Stimulated activated CD8-positive, alpha-beta memory T cell treated with anti-CD3 and anti-CD28 coated beads, Interleukin-12 subunit alpha, Interleukin-12 subunit beta, amount 100 ng/mL, for 1 hour (primary cell): ENCODE measurements at regions not wholly inside any gene's neighbourhood (a gene's known extent, or its start where the extent isn't known, plus 50 kb on each side); places are given as distances from the start of the nearest gene placed in this dataset.

ENCODE experiments used
- DNase-seq: peaks from one replicate; pipeline ENCODE4 v3.0.0-alpha.2; 2020; ENCODE audit warnings: low read depth

- DNase-seq = no peak
These were observed 197.2 kb upstream of the SLC10A2 start for GRCh38 chr13:103263448-103263847.

- no peak for DNase-seq
These were observed 189.5 kb upstream of the SLC10A2 start for GRCh38 chr13:103255587-103256301.

- no peak for DNase-seq
These were observed 183.9 kb upstream of the SLC10A2 start for GRCh38 chr13:103250071-103250470.

- DNase-seq = no peak
These were observed 180.5 kb upstream of the SLC10A2 start for GRCh38 chr13:103246581-103247200.

GRCh38 chr13:103243495-103243894 is 177.3 kb upstream of the SLC10A2 start:
- no peak for DNase-seq

- no peak for DNase-seq
These were observed 172.2 kb upstream of the SLC10A2 start for GRCh38 chr13:103238441-103238840.

- DNase-seq = no peak
These were observed 170.0 kb upstream of the SLC10A2 start for GRCh38 chr13:103236213-103236612.

- DNase-seq = no peak
These were observed 163.5 kb upstream of the SLC10A2 start for GRCh38 chr13:103229674-103230073.

GRCh38 chr13:103224804-103225203 is 158.6 kb upstream of the SLC10A2 start:
- no peak for DNase-seq

- DNase-seq = no peak
These were observed 156.5 kb upstream of the SLC10A2 start for GRCh38 chr13:103222683-103223082.

- no peak for DNase-seq
These were observed 152.0 kb upstream of the SLC10A2 start for GRCh38 chr13:103218253-103218652.

- no peak for DNase-seq
These were observed 146.9 kb upstream of the SLC10A2 start for GRCh38 chr13:103213152-103213551.

- DNase-seq = no peak
These were observed 144.1 kb upstream of the SLC10A2 start for GRCh38 chr13:103210348-103210747.

GRCh38 chr13:103203735-103204330 is 137.6 kb upstream of the SLC10A2 start:
- no peak for DNase-seq

- DNase-seq = no peak
These were observed 134.1 kb upstream of the SLC10A2 start for GRCh38 chr13:103200118-103200885.

GRCh38 chr13:103199380-103200088 is 133.3 kb upstream of the SLC10A2 start:
- DNase-seq = no peak

GRCh38 chr13:103196356-103196755 is 130.1 kb upstream of the SLC10A2 start:
- DNase-seq = no peak

- DNase-seq = no peak
These were observed 129.5 kb upstream of the SLC10A2 start for GRCh38 chr13:103195762-103196161.

GRCh38 chr13:103194871-103195270 is 128.7 kb upstream of the SLC10A2 start:
- no peak for DNase-seq

- no peak for DNase-seq
These were observed 126.4 kb upstream of the SLC10A2 start for GRCh38 chr13:103192511-103193135.

- no peak for DNase-seq
These were observed 124.6 kb upstream of the SLC10A2 start for GRCh38 chr13:103190841-103191240.
